ENCODE measurements at regions not wholly inside any gene's neighbourhood (a gene's known extent, or its start where the extent isn't known, plus 50 kb on each side); places are given as distances from the start of the nearest gene placed in this dataset.
"Not testable (repeated sequence)": the region's sequence is repeated elsewhere in the genome, so short reads cannot be mapped to it uniquely, and the experiment has no call there.

DNA sequence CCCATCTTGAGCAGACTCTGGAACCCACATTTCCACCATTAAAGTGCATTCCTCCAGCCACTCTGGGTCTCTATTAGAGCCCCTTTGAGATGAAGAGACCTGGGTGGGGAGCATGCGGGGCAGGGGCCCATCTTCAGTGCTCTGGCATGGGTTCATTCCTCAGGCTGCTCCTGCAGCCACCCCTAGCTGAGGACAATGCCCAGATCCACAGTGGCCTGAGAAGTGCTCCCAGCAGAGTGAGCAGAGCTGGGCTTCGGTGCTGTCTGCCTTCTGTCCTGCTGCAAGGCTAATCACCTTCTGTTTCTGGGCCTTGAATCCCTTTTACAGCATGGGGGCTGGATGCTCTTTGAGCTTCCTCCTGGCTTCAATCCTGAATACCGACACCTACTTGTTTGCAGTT, 169.8 kb downstream of the TRIM43 start:
- WGBS (ENCODE audit: low lambda C conversion rate) = 72% methylated on average over 3 of the region's 3 CpGs
- CTCF ChIA-PET = no interaction called here

GRCh38 chr2:95762023-95763021, 170.5 kb downstream of the TRIM43 start:
- H3K4me3 ChIP-seq (ENCODE audit: low read depth in 2 of 2, low read length in 1 of 2); H3K9me3 ChIP-seq; H3K27ac ChIP-seq (ENCODE audit: low read depth in 2 of 2, low read length in 1 of 2); POLR2A ChIA-PET; H3K4me1 ChIP-seq (ENCODE audit: control insufficient read depth in 1 of 2, insufficient read depth in 2 of 2, low read depth in 1 of 2, low read length in 1 of 2); H3F3A ChIP-seq (replicated peaks; ENCODE audit: insufficient read depth); H3K79me2 ChIP-seq (ENCODE audit: insufficient read depth); H3K36me3 ChIP-seq (replicated peaks in 1 of 2; ENCODE audit: control insufficient read depth in 1 of 2, insufficient read depth in 2 of 2, low read length in 1 of 2); H4K20me1 ChIP-seq (ENCODE audit: insufficient read depth); H2AFZ ChIP-seq (ENCODE audit: low read depth); H3K4me2 ChIP-seq; DNase-seq; H3K27me3 ChIP-seq (ENCODE audit: insufficient read depth); CTCF ChIA-PET; H3K9me2 ChIP-seq; H3K9ac ChIP-seq: not testable (repeated sequence)
- 52% methylated on average over 9 of the region's 21 CpGs for WGBS (ENCODE audit: low lambda C conversion rate)

More for the DNA sequence above, 169.8 kb downstream of the TRIM43 start:
- Histone ChIP-seq H3K36me3 (replicated peaks in 1 of 2; ENCODE audit: control insufficient read depth in 1 of 2, insufficient read depth in 2 of 2, low read length in 1 of 2) (no peaks in the 10 kb centered on the region), H3K79me2 (ENCODE audit: insufficient read depth) (no peaks in the 10 kb centered on the region), H3K9ac (no peak overlapping the region), H3K9me3 (no peaks in the 10 kb centered on the region), H3K27me3 (ENCODE audit: insufficient read depth) (no peaks in the 10 kb centered on the region), H3K4me1 (ENCODE audit: control insufficient read depth in 1 of 2, insufficient read depth in 2 of 2, low read depth in 1 of 2, low read length in 1 of 2) (no peaks in the 10 kb centered on the region), H3K4me2 (no peak overlapping the region), H3K27ac (ENCODE audit: low read depth in 2 of 2, low read length in 1 of 2) (no peak overlapping the region), H3F3A (replicated peaks; ENCODE audit: insufficient read depth) (no peaks in the 10 kb centered on the region), H2AFZ (ENCODE audit: low read depth) (no peak overlapping the region), H3K9me2 (no peaks in the 10 kb centered on the region), H4K20me1 (ENCODE audit: insufficient read depth) (no peaks in the 10 kb centered on the region), H3K4me3 (ENCODE audit: low read depth in 2 of 2, low read length in 1 of 2) (no peak overlapping the region)
- POLR2A ChIA-PET = no interaction called here
- DNase-seq = no peak
- TF ChIP-seq RAD21 (IDR thresholded peaks at IDR 0.05; ENCODE audit: low read length) = no peak
- TF ChIP-seq, protein P1, sequence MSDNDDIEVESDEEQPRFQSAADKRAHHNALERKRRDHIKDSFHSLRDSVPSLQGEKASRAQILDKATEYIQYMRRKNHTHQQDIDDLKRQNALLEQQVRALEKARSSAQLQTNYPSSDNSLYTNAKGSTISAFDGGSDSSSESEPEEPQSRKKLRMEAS (IDR thresholded peaks at IDR 0.05; ENCODE audit: low read depth) = no peak
- no peak for TF ChIP-seq ELF1 (IDR thresholded peaks at IDR 0.05)
- no peak for TF ChIP-seq TAF1 (IDR thresholded peaks at IDR 0.05; ENCODE audit: borderline replicate concordance, low read depth, low read length)
- no peak for TF ChIP-seq EP300 (IDR thresholded peaks at IDR 0.05; ENCODE audit: borderline replicate concordance in 1 of 2, low read depth in 1 of 2, low read length in 1 of 2)
- no peak for TF ChIP-seq MEF2A (IDR thresholded peaks at IDR 0.05; ENCODE audit: borderline replicate concordance, low read depth)
- no peak for TF ChIP-seq SMC3 (IDR thresholded peaks at IDR 0.05; ENCODE audit: low read depth, low read length)
- TF ChIP-seq PBX3 (IDR thresholded peaks at IDR 0.05) = no peak

GRCh38 chr2:95763074-95763473, 171.3 kb downstream of the TRIM43 start:
- H3K36me3 ChIP-seq (replicated peaks in 1 of 2; ENCODE audit: control insufficient read depth in 1 of 2, insufficient read depth in 2 of 2, low read length in 1 of 2); POLR2A ChIA-PET; H3K27me3 ChIP-seq (ENCODE audit: insufficient read depth); H3K4me2 ChIP-seq; H3F3A ChIP-seq (replicated peaks; ENCODE audit: insufficient read depth); H3K9me3 ChIP-seq; H2AFZ ChIP-seq (ENCODE audit: low read depth); H4K20me1 ChIP-seq (ENCODE audit: insufficient read depth); H3K9me2 ChIP-seq; DNase-seq; CTCF ChIA-PET; H3K4me3 ChIP-seq (ENCODE audit: low read depth in 2 of 2, low read length in 1 of 2); H3K79me2 ChIP-seq (ENCODE audit: insufficient read depth); H3K27ac ChIP-seq (ENCODE audit: low read depth in 2 of 2, low read length in 1 of 2); H3K4me1 ChIP-seq (ENCODE audit: control insufficient read depth in 1 of 2, insufficient read depth in 2 of 2, low read depth in 1 of 2, low read length in 1 of 2); H3K9ac ChIP-seq: not testable (repeated sequence)
- WGBS (ENCODE audit: low lambda C conversion rate) = 64% methylated on average over 6 of the region's 6 CpGs

GRCh38 chr2:95764966-95765365, 173.2 kb downstream of the TRIM43 start:
- H3K9me2 ChIP-seq; POLR2A ChIA-PET; DNase-seq; H3K79me2 ChIP-seq (ENCODE audit: insufficient read depth); H3K36me3 ChIP-seq (replicated peaks in 1 of 2; ENCODE audit: control insufficient read depth in 1 of 2, insufficient read depth in 2 of 2, low read length in 1 of 2); H3K4me3 ChIP-seq (ENCODE audit: low read depth in 2 of 2, low read length in 1 of 2); H3F3A ChIP-seq (replicated peaks; ENCODE audit: insufficient read depth); CTCF ChIA-PET; H3K27ac ChIP-seq (ENCODE audit: low read depth in 2 of 2, low read length in 1 of 2); H3K27me3 ChIP-seq (ENCODE audit: insufficient read depth); H3K4me2 ChIP-seq; H2AFZ ChIP-seq (ENCODE audit: low read depth); H3K4me1 ChIP-seq (ENCODE audit: control insufficient read depth in 1 of 2, insufficient read depth in 2 of 2, low read depth in 1 of 2, low read length in 1 of 2); H4K20me1 ChIP-seq (ENCODE audit: insufficient read depth); H3K9me3 ChIP-seq; H3K9ac ChIP-seq: not testable (repeated sequence)
- WGBS (ENCODE audit: low lambda C conversion rate) = 28% methylated on average over 5 of the region's 6 CpGs
